ENCODE measurements at regions not wholly inside any gene's neighbourhood (a gene's known extent, or its start where the extent isn't known, plus 50 kb on each side); places are given as distances from the start of the nearest gene placed in this dataset.

DNA sequence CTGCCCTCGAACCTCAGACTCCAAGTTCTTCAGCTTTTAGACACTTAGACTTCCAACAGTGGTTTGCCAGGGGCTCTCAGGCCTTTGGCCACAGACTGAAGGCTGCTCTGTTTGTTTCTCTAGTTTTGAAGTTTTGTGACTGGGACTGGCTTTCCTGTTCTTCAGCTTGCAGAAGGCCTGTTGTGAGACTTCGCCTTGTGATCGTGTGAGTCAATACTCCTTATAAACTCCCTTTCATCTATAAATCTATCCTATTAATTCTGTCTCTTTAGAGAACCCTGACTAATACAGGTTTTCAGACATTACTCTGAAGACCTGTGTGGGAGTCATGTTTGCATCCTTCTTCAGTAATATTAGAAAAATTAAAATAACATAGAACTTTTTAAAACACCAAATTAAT lies 289.1 kb downstream of the RMST start:
- no peak for DNase-seq (ENCODE audit: low spot score in 2 of 2)
- no peaks in the 10 kb centered on the region for H3K36me3 ChIP-seq
- no peak overlapping the region for H3K27ac ChIP-seq
- intact Hi-C loops (cut with DNase I): no loop called here
- no peak overlapping the region for H3K4me3 ChIP-seq
- H3K27me3 ChIP-seq: no peaks in the 10 kb centered on the region
- H3K9me3 ChIP-seq: no peaks in the 10 kb centered on the region
- TF ChIP-seq, protein P1, sequence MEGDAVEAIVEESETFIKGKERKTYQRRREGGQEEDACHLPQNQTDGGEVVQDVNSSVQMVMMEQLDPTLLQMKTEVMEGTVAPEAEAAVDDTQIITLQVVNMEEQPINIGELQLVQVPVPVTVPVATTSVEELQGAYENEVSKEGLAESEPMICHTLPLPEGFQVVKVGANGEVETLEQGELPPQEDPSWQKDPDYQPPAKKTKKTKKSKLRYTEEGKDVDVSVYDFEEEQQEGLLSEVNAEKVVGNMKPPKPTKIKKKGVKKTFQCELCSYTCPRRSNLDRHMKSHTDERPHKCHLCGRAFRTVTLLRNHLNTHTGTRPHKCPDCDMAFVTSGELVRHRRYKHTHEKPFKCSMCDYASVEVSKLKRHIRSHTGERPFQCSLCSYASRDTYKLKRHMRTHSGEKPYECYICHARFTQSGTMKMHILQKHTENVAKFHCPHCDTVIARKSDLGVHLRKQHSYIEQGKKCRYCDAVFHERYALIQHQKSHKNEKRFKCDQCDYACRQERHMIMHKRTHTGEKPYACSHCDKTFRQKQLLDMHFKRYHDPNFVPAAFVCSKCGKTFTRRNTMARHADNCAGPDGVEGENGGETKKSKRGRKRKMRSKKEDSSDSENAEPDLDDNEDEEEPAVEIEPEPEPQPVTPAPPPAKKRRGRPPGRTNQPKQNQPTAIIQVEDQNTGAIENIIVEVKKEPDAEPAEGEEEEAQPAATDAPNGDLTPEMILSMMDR (IDR thresholded peaks at IDR 0.05): no peak
- no peaks in the 10 kb centered on the region for H3K4me1 ChIP-seq

DNA sequence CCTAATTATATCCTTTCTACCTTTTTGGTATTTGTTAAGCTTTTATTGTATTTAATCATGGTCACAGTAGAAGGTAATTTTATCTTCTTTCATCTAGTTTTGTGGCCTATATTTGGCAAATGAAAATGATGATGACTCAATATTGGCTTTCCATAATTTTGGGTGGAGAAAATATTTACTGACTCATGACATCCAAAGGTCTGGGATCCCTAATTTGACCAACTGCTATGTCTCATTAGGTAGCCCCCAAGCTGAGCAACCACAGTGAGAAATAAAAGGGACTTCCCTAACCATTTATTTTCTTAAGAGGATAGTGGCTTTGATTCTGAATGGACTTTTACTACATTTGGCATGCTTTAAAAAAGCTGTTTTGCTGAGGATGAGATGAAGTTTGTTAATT lies 289.5 kb downstream of the RMST start:
- Histone ChIP-seq H3K36me3 (no peaks in the 10 kb centered on the region), H3K4me3 (no peak overlapping the region), H3K27ac (no peak overlapping the region), H3K27me3 (no peaks in the 10 kb centered on the region), H3K9me3 (no peaks in the 10 kb centered on the region), H3K4me1 (no peaks in the 10 kb centered on the region)
- no peak for DNase-seq (ENCODE audit: low spot score in 2 of 2)
- intact Hi-C loops (cut with DNase I): no loop called here
- TF ChIP-seq, protein P1 (IDR thresholded peaks at IDR 0.05): no peak

DNA sequence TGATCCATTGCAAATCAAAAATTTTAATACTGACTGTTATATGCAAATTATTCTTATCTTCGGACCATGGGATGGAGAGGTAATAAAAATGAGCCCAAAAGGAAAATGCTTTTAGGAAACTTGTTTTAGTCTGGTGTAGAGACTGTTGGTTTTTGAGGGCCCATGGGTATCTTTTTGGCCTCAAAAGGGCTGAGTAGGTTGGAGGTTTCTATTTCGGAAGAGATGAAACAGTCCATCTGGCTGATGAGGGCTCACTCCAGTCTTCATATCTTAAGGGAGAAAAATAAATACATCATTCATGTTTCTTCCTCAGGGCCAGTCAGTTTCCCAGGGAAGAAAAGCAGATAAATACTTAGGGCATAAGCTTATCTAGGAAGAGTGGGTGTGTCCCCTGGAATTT lies 290.7 kb downstream of the RMST start:
- Histone ChIP-seq H3K27ac (no peak overlapping the region), H3K9me3 (no peaks in the 10 kb centered on the region), H3K36me3 (no peaks in the 10 kb centered on the region), H3K4me3 (no peak overlapping the region), H3K4me1 (peaks cover 0 to 2% of the 10 kb centered on the region in 2 donors), H3K27me3 (no peaks in the 10 kb centered on the region)
- TF ChIP-seq, protein P1 (IDR thresholded peaks at IDR 0.05): no peak
- DNase-seq (ENCODE audit: low spot score in 2 of 2): no peak
- intact Hi-C loops (cut with DNase I): no loop called here

DNA sequence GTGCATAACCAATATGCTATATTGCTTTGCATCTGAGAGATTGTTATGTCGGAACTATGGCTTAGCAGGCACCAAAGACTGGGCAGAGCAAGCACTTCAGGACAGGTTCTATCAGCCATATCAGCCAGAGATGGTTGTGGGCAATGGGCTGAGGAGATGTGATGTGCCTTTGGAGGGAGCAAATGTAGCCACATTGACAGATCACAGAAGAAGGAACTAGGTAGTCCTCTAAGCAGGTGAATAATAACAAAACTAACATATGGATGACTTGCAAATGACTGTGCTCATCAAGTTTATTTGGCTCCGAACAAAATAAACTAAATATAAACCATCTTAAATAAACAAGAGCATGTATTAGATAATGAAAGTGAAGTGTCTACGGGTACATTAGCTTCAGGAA lies 291.7 kb downstream of the RMST start:
- no peaks in the 10 kb centered on the region for H3K27me3 ChIP-seq
- intact Hi-C loops (cut with DNase I): no loop called here
- no peaks in the 10 kb centered on the region for H3K36me3 ChIP-seq
- no peak overlapping the region for H3K27ac ChIP-seq
- H3K4me1 ChIP-seq: peaks cover 0 to 2% of the 10 kb centered on the region in 2 donors
- TF ChIP-seq, protein P1 (IDR thresholded peaks at IDR 0.05): no peak
- H3K4me3 ChIP-seq: no peak overlapping the region
- DNase-seq (ENCODE audit: low spot score in 2 of 2): no peak
- H3K9me3 ChIP-seq: no peaks in the 10 kb centered on the region

DNA sequence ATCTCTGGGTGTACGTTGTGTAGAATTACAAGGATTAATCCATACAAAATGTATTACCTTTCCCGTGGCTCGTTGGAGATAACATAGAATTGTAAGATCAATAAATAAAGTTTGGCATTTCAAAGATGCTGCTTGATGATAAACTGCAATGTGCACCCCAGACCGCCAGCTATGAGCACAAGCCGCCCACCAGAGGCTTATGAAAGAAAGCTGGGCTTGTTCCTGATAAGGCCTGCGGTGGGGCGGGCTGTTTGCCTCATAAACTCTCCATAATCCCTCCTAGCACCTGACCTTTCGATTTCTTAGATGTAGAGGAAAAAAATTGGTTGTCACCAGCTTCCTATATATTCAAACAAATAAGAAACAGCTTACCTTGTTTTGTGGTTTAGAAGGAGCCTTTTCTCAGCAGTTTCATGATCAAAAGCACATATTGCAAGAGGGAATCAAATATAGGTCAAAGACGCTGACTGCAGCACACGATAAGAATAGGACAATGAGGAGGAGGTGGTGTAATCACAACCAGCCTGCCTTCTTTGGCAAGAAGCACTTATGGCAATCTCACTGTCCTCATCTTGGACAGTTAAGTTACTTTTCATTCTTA lies 293.6 kb downstream of the RMST start:
- Histone ChIP-seq H3K27me3 (no peaks in the 10 kb centered on the region), H3K27ac (peak overlapping the region; percentile 68 to 70), H3K9me3 (no peaks in the 10 kb centered on the region), H3K4me3 (no peak overlapping the region), H3K4me1 (peaks cover 0 to 2% of the 10 kb centered on the region in 2 donors), H3K36me3 (no peaks in the 10 kb centered on the region)
- DNase-seq (ENCODE audit: low spot score in 2 of 2): no peak
- intact Hi-C loops (cut with DNase I): no loop called here
- TF ChIP-seq, protein P1 (IDR thresholded peaks at IDR 0.05): no peak

DNA sequence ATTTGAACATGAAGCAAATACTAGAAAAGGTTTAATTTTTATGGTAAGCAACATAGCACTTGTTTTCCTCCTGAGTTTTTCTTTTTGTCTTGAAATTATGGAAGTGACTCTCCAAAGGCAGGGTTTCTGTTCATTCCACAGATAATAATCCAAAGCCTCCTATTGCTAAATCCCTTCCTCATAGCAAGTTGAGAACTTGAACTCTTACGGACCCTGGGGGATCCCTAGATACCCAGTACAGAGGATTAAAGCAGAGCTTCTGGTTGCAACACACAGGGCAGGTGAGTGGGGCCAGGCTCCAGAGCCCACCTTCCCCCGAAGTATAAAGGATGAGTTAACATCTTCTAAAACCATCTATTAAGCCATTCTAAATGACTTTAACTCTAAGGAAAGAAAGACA lies 294.1 kb downstream of the RMST start:
- Histone ChIP-seq H3K27ac (peak overlapping the region; percentile 68 to 70), H3K4me3 (no peak overlapping the region), H3K27me3 (no peaks in the 10 kb centered on the region), H3K9me3 (no peaks in the 10 kb centered on the region), H3K4me1 (peaks cover 0 to 2% of the 10 kb centered on the region in 2 donors), H3K36me3 (no peaks in the 10 kb centered on the region)
- TF ChIP-seq, protein P1 (IDR thresholded peaks at IDR 0.05): no peak
- no peak for DNase-seq (ENCODE audit: low spot score in 2 of 2)
- intact Hi-C loops (cut with DNase I): no loop called here
